GM19463 (cell line): ENCODE measurements at regions not wholly inside any gene's neighbourhood (a gene's known extent, or its start where the extent isn't known, plus 50 kb on each side); places are given as distances from the start of the nearest gene placed in this dataset.

Experiments used
- ATAC-seq: cut with Tn5 transposase; IDR thresholded peaks from one replicate; pipeline ENCODE4 v1.9.1; 2021; ENCODE audit warnings: mild to moderate bottlenecking, moderate library complexity; ENCODE audit not compliant: unreplicated experiment

- ATAC-seq, result no peak
Measured at GRCh38 chr5:173796721-173797495, 91.2 kb upstream of the CPEB4 start.

GRCh38 chr5:173798127-173798810 is 89.9 kb upstream of the CPEB4 start:
- ATAC-seq, result no peak

DNA sequence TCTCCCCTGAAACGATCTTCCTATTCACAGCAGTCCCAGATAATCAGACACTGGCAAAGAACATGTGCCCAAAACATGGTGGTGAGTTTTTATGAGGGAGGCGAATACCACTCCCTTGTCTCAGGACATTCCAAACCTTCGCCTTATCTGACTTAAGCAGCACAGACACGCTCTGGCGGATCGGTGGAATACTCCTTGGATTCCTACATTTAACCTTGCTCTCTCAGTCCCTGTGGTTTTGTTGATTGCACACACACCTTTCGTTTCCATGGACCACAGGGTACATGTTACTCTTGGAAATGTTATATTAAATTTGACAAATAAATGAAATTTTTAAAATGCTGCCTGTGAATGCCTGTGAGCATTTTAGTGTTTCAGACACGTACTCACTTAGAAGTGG is 87.8 kb upstream of the CPEB4 start:
- no peak for ATAC-seq

GRCh38 chr5:173801006-173801405 is 87.1 kb upstream of the CPEB4 start:
- ATAC-seq, result no peak

- no peak for ATAC-seq
Measured at GRCh38 chr5:173802670-173803165, 85.4 kb upstream of the CPEB4 start.

DNA sequence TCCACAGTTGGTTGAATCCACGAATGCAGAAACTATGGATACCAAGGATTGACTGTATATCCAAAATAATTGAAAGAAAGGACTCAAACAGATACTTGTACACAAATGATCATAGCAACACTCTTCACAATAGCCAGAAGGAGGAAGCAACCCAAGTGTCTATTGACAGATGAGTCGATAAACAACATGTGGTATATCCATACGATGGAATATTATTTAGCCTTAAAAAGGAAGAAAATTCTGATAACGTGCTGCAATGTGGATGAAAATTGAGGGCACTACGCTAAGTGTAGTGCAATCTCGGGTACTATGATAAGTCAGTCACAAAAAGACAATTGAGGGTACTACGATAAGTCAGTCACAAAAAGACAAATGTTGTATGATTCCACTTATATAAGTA is 83.6 kb upstream of the CPEB4 start:
- no peak for ATAC-seq

GRCh38 chr5:173806270-173807035 is 81.7 kb upstream of the CPEB4 start:
- no peak for ATAC-seq

- no peak for ATAC-seq
Measured at GRCh38 chr5:173807181-173807655, 80.9 kb upstream of the CPEB4 start.

DNA sequence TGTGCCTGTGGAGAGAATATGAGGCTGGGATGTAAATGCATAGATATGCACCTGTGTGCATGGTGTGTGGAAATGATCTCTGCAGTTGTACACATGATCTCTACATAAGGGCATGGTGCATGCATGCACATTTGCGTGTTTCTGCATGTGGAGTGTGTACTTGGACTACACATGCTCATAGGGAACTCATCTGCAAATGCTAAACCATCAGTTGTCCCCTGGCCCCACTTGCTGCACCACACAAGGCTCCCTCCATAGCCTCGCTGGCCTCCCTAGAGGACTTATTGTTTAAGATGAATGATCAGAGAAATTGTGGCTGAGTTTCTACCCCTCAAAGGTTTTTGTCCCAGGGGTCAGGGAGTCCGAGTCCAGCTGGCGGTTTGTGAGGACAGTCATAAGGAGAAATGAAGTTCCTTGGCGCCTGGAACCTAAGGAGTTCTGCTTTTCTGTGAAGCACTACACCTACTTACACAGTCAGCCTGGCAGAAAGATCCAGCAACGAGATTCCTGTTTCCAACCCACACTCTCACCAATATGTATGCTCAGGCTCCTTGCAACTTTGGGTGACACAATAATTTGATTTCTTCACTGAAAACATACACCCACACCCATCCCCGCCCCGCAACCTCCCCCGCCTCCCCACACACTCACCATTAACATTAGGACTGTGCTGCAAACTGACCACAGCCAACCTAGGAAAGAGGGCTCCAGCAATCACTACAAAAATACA is 79.9 kb upstream of the CPEB4 start:
- ATAC-seq, result no peak

- no peak for ATAC-seq
Measured at GRCh38 chr5:173809014-173809413, 79.1 kb upstream of the CPEB4 start.

DNA sequence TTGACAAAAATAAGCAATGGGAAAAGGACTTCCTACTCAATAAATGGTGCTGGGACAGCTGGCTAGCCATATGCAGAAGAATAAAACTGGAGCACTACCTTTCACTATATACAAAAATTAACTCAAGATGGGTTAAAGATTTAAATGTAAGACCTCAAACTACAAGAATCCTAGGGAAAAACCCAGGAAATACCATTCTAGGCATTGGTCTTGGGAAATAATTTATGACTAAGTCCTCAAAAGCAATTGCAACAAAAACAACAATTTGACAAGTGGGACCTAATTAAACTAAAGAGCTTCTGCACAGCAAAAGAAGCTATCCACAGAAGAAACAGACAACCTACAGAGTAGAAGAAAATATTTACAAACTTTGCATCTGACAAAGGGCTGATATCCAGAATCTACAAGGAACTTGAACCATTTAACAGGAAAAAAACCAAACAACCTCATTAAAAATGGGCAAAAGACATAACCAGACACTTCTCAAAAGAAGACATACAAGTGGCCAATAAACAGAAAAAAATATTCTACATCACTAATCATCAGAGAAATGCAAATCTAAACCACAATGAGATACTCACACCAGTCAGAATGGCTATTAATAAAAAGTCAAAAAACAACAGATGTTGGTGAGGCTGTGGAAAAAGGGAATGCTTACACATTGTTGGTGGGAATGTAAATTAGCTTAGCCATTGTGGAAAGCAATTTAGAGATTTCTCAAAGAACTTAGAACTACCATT is 75.2 kb upstream of the CPEB4 start:
- ATAC-seq, result no peak

GRCh38 chr5:173814053-173814452 is 74.1 kb upstream of the CPEB4 start:
- no peak for ATAC-seq

DNA sequence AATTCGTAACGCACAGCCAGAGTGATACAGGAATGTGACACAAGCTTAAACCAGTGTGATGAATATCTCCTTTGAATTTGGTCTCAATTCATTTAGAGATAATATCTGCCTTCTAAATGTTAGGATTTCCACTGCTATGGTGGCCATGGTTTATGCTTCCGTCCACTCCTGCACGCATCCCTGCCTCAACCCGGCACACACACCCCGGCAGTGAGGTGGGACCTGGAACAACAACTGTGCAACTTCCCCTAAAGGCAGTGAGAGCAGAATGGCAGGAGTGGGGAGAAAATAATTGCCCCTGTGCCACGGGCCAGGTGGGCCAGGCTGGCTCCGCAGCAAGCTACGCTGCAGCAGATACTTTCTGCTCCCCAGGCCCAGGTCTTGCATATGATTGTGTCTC is 72.6 kb upstream of the CPEB4 start:
- no peak for ATAC-seq

DNA sequence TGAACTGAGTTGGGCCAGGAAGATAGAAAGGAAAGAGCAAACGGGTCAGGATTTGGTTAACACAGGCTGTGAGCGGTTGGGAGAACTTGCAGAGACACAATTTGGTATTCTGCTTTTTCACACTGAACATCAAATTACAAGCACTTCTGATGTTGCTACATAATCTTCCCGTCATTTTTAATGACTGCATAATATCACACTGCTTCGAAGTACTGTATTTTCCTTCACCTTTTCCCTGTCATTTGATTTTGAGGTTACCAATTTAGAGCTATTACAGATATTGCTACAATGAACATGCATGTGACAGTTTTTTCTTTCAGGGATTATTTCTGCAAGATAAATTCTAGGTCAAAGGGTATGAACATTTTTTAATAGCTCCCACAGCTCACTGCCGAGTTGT is 71.4 kb upstream of the CPEB4 start:
- ATAC-seq, result no peak

DNA sequence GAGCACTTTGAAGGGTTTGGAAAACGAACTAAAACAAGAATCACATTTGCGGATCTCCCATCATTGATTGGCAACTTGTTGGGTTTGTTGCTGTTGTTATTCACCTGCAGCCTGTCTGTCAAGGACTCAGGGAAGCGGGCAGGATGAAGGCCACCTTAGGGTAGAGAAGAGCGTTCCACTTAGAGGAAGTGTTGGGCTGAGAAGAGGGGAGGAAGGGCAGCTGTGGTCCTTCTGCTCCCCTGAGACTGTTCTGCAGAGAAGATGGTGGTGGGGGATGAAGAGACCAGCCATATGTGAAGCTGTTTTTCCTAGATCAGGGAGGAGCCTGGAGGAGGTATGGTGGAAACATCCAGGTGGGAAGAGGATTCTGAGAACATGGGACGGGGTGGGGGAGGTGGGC is 70.6 kb upstream of the CPEB4 start:
- no peak for ATAC-seq

- ATAC-seq, result no peak
Measured at GRCh38 chr5:173819521-173819920, 68.6 kb upstream of the CPEB4 start.

- ATAC-seq, result no peak
Measured at GRCh38 chr5:173823274-173823644, 64.9 kb upstream of the CPEB4 start.

DNA sequence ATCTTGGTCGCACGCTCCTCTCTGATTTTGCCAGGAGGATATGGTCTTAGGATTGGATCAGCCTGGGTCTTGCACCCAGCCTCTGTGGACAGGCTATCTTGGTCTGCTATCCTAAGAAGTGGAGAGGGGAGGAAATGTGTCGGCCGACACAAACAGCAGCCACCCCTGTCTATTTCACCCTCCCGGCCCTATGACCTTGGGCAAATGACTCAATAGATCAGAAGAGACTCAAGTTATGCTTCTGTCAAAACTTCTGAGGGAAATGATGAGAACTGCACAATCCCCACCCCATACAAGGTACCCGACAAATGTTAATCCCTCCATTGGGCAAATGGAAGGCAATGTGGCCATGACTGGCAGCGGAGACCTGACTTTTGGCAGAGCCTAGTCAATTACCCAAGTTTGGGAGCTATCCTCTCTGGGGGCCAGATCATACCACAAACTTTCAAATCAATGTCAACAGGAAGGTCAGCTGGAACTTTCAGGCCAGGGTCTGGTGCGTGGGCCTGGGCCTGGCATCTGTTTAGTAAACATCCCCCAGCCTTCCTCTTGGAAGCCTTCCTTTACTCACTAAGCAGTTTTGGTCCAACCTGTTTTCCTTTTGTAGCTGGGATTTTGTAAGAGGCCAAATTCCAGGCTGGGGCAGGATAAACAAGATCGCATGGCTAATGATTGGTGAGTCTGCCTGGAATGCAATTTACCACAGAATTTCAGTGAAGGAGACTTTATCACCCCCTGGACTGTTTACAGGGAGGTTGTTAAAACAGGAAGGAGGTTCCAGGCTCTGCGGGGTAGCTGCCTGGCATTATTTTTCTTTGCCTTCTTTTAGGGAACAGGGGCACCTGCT is 64.2 kb upstream of the CPEB4 start:
- no peak for ATAC-seq

- ATAC-seq, result no peak
Measured at GRCh38 chr5:173825215-173825865, 62.8 kb upstream of the CPEB4 start.
